Lower leg skin (tissue), 3 donors: ENCODE measurements at regions not wholly inside any gene's neighbourhood (a gene's known extent, or its start where the extent isn't known, plus 50 kb on each side); places are given as distances from the start of the nearest gene placed in this dataset.

Experiments
- POLR2A ChIP-seq, 2 donors: fragments of 450-650 bp; IDR thresholded peaks; one replicate each; pipeline ENCODE4 v1.6.1; 2016 to 2017; ENCODE audit warnings: antibody characterized with exemption in 2 of 2, mild to moderate bottlenecking in 1 of 2, moderate library complexity in 1 of 2
- TF ChIP-seq, protein P1 (sequence below), 3 donors: fragments of 450-650 bp; IDR thresholded peaks; one replicate each; pipeline ENCODE4 v1.5.1; 2016; ENCODE audit warnings: antibody characterized with exemption in 3 of 3, mild to moderate bottlenecking in 3 of 3, moderate library complexity in 2 of 3

DNA sequence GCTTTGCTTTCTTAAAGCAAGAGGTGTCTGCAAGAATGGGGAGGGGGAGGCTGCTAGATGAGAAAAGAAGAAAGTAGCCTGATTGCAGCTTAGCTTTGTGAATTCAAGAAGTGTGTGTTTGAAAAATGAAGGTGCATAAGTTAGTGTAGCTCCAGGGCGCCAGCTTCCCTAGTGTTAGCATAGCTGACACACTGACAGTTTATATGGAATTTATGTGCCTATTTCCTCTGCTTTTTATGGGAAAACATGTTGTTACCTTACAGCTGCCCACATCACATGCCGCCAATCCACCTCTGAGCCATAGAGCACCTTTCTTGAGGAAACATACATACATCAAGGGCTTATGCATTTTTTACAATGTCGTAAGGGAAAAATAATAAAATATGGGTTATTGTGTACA, 536.4 kb upstream of the PIK3C3 start:
- TF ChIP-seq, protein P1, sequence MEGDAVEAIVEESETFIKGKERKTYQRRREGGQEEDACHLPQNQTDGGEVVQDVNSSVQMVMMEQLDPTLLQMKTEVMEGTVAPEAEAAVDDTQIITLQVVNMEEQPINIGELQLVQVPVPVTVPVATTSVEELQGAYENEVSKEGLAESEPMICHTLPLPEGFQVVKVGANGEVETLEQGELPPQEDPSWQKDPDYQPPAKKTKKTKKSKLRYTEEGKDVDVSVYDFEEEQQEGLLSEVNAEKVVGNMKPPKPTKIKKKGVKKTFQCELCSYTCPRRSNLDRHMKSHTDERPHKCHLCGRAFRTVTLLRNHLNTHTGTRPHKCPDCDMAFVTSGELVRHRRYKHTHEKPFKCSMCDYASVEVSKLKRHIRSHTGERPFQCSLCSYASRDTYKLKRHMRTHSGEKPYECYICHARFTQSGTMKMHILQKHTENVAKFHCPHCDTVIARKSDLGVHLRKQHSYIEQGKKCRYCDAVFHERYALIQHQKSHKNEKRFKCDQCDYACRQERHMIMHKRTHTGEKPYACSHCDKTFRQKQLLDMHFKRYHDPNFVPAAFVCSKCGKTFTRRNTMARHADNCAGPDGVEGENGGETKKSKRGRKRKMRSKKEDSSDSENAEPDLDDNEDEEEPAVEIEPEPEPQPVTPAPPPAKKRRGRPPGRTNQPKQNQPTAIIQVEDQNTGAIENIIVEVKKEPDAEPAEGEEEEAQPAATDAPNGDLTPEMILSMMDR (IDR thresholded peaks at IDR 0.05), result no peak
- no peak for TF ChIP-seq POLR2A (IDR thresholded peaks at IDR 0.05)
